ENCODE measurements at regions not wholly inside any gene's neighbourhood (a gene's known extent, or its start where the extent isn't known, plus 50 kb on each side); places are given as distances from the start of the nearest gene placed in this dataset.
A peak's percentile ranks its signal among the peaks of the same experiment; 100 is the strongest.

- in situ Hi-C loops (cut with MboI; ENCODE audit: low sequenced_read_pairs, unreplicated experiment) = no loop called here
- no peak for DNase-seq (ENCODE audit: low spot score)
- TF ChIP-seq CTCF (IDR thresholded peaks at IDR 0.05; ENCODE audit: borderline replicate concordance, control extremely low read depth, extremely low read depth, insufficient read depth, missing control alignments) = no peak
These were observed 70.4 kb upstream of the NEK6 start for GRCh38 chr9:124187311-124187710.

DNA sequence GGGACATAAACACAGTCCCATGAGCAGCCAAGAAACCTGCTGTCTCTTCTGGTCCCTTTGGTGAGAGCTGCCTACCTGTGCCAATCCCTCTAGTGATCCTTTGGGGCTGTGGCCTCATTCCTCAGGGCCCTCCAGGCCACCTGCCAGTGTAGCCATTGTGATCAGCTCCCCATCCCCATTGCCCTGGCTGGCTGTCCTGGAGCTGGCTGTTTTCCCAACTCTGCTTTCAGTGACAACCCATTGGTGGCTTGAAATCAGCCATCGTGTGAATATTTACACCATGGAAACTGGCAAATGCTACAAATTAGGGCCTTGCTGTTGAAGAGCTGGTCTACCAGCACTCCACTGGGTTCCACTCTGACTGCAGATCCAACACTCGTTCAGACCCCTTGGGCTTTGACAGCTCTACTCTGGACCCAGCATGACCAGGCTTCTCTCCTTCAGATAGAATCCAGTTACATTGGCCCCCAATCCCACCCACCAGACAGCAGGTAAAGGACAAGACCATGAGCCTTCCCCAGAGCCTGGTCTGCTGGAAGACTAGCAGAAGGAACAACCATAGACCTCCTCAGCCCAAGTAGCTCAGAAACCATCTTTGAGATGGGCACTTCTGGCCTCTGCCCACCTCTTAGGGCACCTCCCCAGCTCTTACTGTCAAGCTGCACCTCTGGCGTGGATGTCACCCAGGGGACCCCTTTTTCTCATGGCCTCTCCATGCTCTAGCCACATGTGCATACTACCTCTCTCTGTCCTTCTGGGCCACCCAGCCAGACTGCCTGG, 69.2 kb upstream of the NEK6 start:
- no peak for TF ChIP-seq CTCF (IDR thresholded peaks at IDR 0.05; ENCODE audit: borderline replicate concordance, control extremely low read depth, extremely low read depth, insufficient read depth, missing control alignments)
- in situ Hi-C loops (cut with MboI; ENCODE audit: low sequenced_read_pairs, unreplicated experiment) = no loop called here
- no peak for DNase-seq (ENCODE audit: low spot score)

- DNase-seq (ENCODE audit: low spot score) = no peak
- in situ Hi-C loops (cut with MboI; ENCODE audit: low sequenced_read_pairs, unreplicated experiment) = no loop called here
- no peak for TF ChIP-seq CTCF (IDR thresholded peaks at IDR 0.05; ENCODE audit: borderline replicate concordance, control extremely low read depth, extremely low read depth, insufficient read depth, missing control alignments)
These were observed 67.0 kb upstream of the NEK6 start for GRCh38 chr9:124190761-124191160.

GRCh38 chr9:124191691-124192395, 65.9 kb upstream of the NEK6 start:
- TF ChIP-seq CTCF (IDR thresholded peaks at IDR 0.05; ENCODE audit: borderline replicate concordance, control extremely low read depth, extremely low read depth, insufficient read depth, missing control alignments) = no peak
- no peak for DNase-seq (ENCODE audit: low spot score)
- in situ Hi-C loops (cut with MboI; ENCODE audit: low sequenced_read_pairs, unreplicated experiment) = no loop called here

GRCh38 chr9:124196814-124197176, 61.0 kb upstream of the NEK6 start:
- in situ Hi-C loops (cut with MboI; ENCODE audit: low sequenced_read_pairs, unreplicated experiment) = no loop called here
- DNase-seq (ENCODE audit: low spot score) = no peak
- no peak for TF ChIP-seq CTCF (IDR thresholded peaks at IDR 0.05; ENCODE audit: borderline replicate concordance, control extremely low read depth, extremely low read depth, insufficient read depth, missing control alignments)

- TF ChIP-seq CTCF (IDR thresholded peaks at IDR 0.05; ENCODE audit: borderline replicate concordance, control extremely low read depth, extremely low read depth, insufficient read depth, missing control alignments) = no peak
These were observed 60.3 kb upstream of the NEK6 start for GRCh38 chr9:124197177-124198095.

More at GRCh38 chr9:124197177-124198095, 60.3 kb upstream of the NEK6 start:
- in situ Hi-C loops (cut with MboI; ENCODE audit: low sequenced_read_pairs, unreplicated experiment) = no loop called here
- peak; percentile 59 for DNase-seq (ENCODE audit: low spot score)

Measured in GM13976 (cell line).